ENCODE measurements at regions not wholly inside any gene's neighbourhood (a gene's known extent, or its start where the extent isn't known, plus 50 kb on each side); places are given as distances from the start of the nearest gene placed in this dataset.

DNA sequence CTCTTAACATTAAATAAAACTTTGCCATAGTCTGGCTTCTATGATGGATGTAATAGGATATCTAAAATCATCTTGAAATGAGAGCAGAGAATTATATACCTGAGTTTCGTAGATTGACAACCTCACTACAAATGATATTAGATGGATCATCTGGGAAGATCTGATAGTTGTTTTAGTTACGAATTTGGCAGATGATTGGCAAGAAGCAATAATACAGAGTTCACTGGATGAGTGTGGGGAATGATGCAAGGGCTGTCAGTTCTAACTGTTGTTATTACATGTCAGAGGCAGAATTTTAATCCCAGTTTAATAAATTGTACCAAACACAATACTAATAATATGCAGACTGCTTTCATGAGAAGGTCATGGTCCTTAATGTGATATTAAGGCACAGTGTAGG, 585.2 kb downstream of the TRAM1L1 start:
- TF ChIP-seq TAF1 (IDR thresholded peaks at IDR 0.05; ENCODE audit: low read depth, low read length) (no peak), POLR2A (IDR thresholded peaks at IDR 0.05; ENCODE audit: low read depth, low read length) (no peak), SPI1 (IDR thresholded peaks at IDR 0.05; ENCODE audit: low read depth, low read length) (no peak), POLR2AphosphoS5 (IDR thresholded peaks at IDR 0.05; ENCODE audit: low read depth, low read length) (no peak)

All from GM12891 (cell line).